HEK293 (cell line): ENCODE measurements at regions not wholly inside any gene's neighbourhood (a gene's known extent, or its start where the extent isn't known, plus 50 kb on each side); places are given as distances from the start of the nearest gene placed in this dataset.

Source experiments
- CTCF ChIA-PET: fragments of 350-600 bp; formaldehyde crosslinking; extraction: SDS; loops from one replicate; lab custom pipeline; 2021; ENCODE audit warnings: antibody characterized with exemption; lab: Yijun Ruan, JAX
- POLR2A ChIA-PET: fragments of 300-600 bp; formaldehyde crosslinking; extraction: SDS; loops from one replicate; lab custom pipeline; 2020; ENCODE audit warnings: antibody characterized with exemption, inconsistent platforms; lab: Yijun Ruan, JAX
- H3K27ac ChIP-seq: fragments of 200-500 bp; sonication (Bioruptor generic); 2 replicates; pipeline ENCODE4 v1.5.1; 2014; ENCODE audit warnings: low read depth, low read length, control low read depth, inconsistent platforms; ENCODE audit errors: extremely low read depth
- H3K36me3 ChIP-seq, 2 experiments: fragments of 200-500 bp in 1 of 2; sonication (Bioruptor generic) in 1 of 2; 1 replicate in 1 of 2; 2 replicates in 1 of 2; pipeline ENCODE4 v1.5.1; 2014 to 2017; ENCODE audit warnings: inconsistent platforms in 2 of 2, low read length in 2 of 2; ENCODE audit not compliant: control insufficient read depth in 2 of 2, insufficient read depth in 1 of 2
- H3K4me1 ChIP-seq: fragments of 200-500 bp; sonication (Bioruptor generic); 2 replicates; pipeline ENCODE4 v1.5.1; 2014; ENCODE audit warnings: mild to moderate bottlenecking, low read length, inconsistent platforms; ENCODE audit not compliant: control insufficient read depth, insufficient read depth
- H3K4me3 ChIP-seq: 2 replicates; pipeline ENCODE4 v1.5.1; 2011; ENCODE audit warnings: low read depth, mild to moderate bottlenecking, control low read depth, low read length, moderate library complexity
- H3K9me3 ChIP-seq: fragments of 200-500 bp; sonication (Bioruptor generic); 2 replicates; pipeline ENCODE4 v1.5.1; 2014; ENCODE audit warnings: low read depth, low read length, inconsistent platforms; ENCODE audit not compliant: control insufficient read depth, insufficient read depth
- BCL11A ChIP-seq: fragments of 450-650 bp; formaldehyde crosslinking; IDR thresholded peaks from 2 replicates; pipeline ENCODE4 v1.5.1; 2016; ENCODE audit warnings: low read depth, missing biosample characterization, missing genetic modification characterization
- KLF9 ChIP-seq: fragments of 450-650 bp; formaldehyde crosslinking; IDR thresholded peaks from 2 replicates; pipeline ENCODE4 v1.5.1; 2016; ENCODE audit warnings: missing biosample characterization, missing genetic modification characterization, low read depth
- MYNN ChIP-seq: fragments of 450-650 bp; formaldehyde crosslinking; IDR thresholded peaks from 2 replicates; pipeline ENCODE4 v1.5.1; 2016; ENCODE audit warnings: missing biosample characterization, missing genetic modification characterization, borderline replicate concordance
- PBX3 ChIP-seq: sonication (generic); formaldehyde crosslinking; IDR thresholded peaks from 2 replicates; pipeline ENCODE4 v1.8.1; 2022; ENCODE audit warnings: mild to moderate bottlenecking, moderate library complexity, missing genetic modification reagents
- REPIN1 ChIP-seq: fragments of 450-650 bp; formaldehyde crosslinking; IDR thresholded peaks from 2 replicates; pipeline ENCODE4 v1.5.1; 2017; ENCODE audit warnings: missing biosample characterization, missing genetic modification characterization, low read depth
- SP7 ChIP-seq: fragments of 450-650 bp; formaldehyde crosslinking; IDR thresholded peaks from 2 replicates; pipeline ENCODE4 v1.5.1; 2016; ENCODE audit warnings: missing biosample characterization, missing genetic modification characterization
- YY2 ChIP-seq: fragments of 450-650 bp; formaldehyde crosslinking; IDR thresholded peaks from 2 replicates; pipeline ENCODE4 v1.5.1; 2016; ENCODE audit warnings: missing biosample characterization, missing genetic modification characterization
- ZBTB6 ChIP-seq: fragments of 450-650 bp; formaldehyde crosslinking; IDR thresholded peaks from 2 replicates; pipeline ENCODE4 v1.5.1; 2017; ENCODE audit warnings: missing biosample characterization, missing genetic modification characterization
- ZBTB8A ChIP-seq: fragments of 450-650 bp; formaldehyde crosslinking; IDR thresholded peaks from 2 replicates; pipeline ENCODE4 v1.5.1; 2016; ENCODE audit warnings: missing biosample characterization, missing genetic modification characterization
- ZEB2 ChIP-seq: fragments of 450-650 bp; formaldehyde crosslinking; IDR thresholded peaks from 2 replicates; pipeline ENCODE4 v1.5.1; 2016; ENCODE audit warnings: missing biosample characterization, missing genetic modification characterization
- ZNF132 ChIP-seq: fragments of 450-650 bp; formaldehyde crosslinking; IDR thresholded peaks from 2 replicates; pipeline ENCODE4 v1.5.1; 2017; ENCODE audit warnings: missing biosample characterization, missing genetic modification characterization, borderline replicate concordance
- ZNF133 ChIP-seq: fragments of 450-650 bp; formaldehyde crosslinking; IDR thresholded peaks from 2 replicates; pipeline ENCODE4 v1.5.1; 2016; ENCODE audit warnings: missing biosample characterization, missing genetic modification characterization
- ZNF155 ChIP-seq: fragments of 450-650 bp; formaldehyde crosslinking; IDR thresholded peaks from 2 replicates; pipeline ENCODE4 v1.5.1; 2016; ENCODE audit warnings: missing biosample characterization, missing genetic modification characterization
- ZNF214 ChIP-seq: fragments of 450-650 bp; formaldehyde crosslinking; IDR thresholded peaks from 2 replicates; pipeline ENCODE4 v1.5.1; 2017; ENCODE audit warnings: missing biosample characterization, mild to moderate bottlenecking, missing genetic modification characterization, borderline replicate concordance
- ZNF24 ChIP-seq: fragments of 450-650 bp; formaldehyde crosslinking; IDR thresholded peaks from 2 replicates; pipeline ENCODE4 v1.5.1; 2016; ENCODE audit warnings: missing biosample characterization, missing genetic modification characterization
- ZNF280D ChIP-seq: fragments of 450-650 bp; formaldehyde crosslinking; IDR thresholded peaks from 2 replicates; pipeline ENCODE4 v1.5.1; 2016; ENCODE audit warnings: missing biosample characterization, missing genetic modification characterization
- ZNF473 ChIP-seq: fragments of 450-650 bp; formaldehyde crosslinking; IDR thresholded peaks from 2 replicates; pipeline ENCODE4 v1.5.1; 2017; ENCODE audit warnings: missing biosample characterization, missing genetic modification characterization
- ZNF521 ChIP-seq: fragments of 450-650 bp; formaldehyde crosslinking; IDR thresholded peaks from 2 replicates; pipeline ENCODE4 v1.5.1; 2017; ENCODE audit warnings: missing biosample characterization, mild to moderate bottlenecking, missing genetic modification characterization
- ZNF600 ChIP-seq: fragments of 450-650 bp; formaldehyde crosslinking; IDR thresholded peaks from 2 replicates; pipeline ENCODE4 v1.5.1; 2016; ENCODE audit warnings: missing biosample characterization, missing genetic modification characterization
- ZNF843 ChIP-seq: fragments of 450-650 bp; formaldehyde crosslinking; IDR thresholded peaks from 2 replicates; pipeline ENCODE4 v1.5.1; 2016; ENCODE audit warnings: missing biosample characterization, missing genetic modification characterization
- ZSCAN16 ChIP-seq: fragments of 450-650 bp; formaldehyde crosslinking; IDR thresholded peaks from 2 replicates; pipeline ENCODE4 v1.5.1; 2016; ENCODE audit warnings: missing biosample characterization, missing genetic modification characterization
- ZSCAN30 ChIP-seq: fragments of 450-650 bp; IDR thresholded peaks from 2 replicates; pipeline ENCODE4 v1.5.1; 2018; ENCODE audit warnings: missing biosample characterization, mild to moderate bottlenecking, missing genetic modification characterization, moderate library complexity
- TF ChIP-seq, protein P1 (sequence below): fragments of 450-650 bp; formaldehyde crosslinking; conservative IDR thresholded peaks from 2 replicates; pipeline ENCODE4 v1.5.1; 2016; ENCODE audit warnings: low read depth, missing biosample characterization, missing genetic modification characterization

- TF ChIP-seq ZEB2 (tag by site-specific recombination) = no peak
- no peak for TF ChIP-seq ZNF155 (tag by site-specific recombination)
- no peak for TF ChIP-seq KLF9 (tag by site-specific recombination)
Measured at GRCh38 chr12:24127919-24128721, 178.7 kb upstream of the SOX5 start (continued).

DNA sequence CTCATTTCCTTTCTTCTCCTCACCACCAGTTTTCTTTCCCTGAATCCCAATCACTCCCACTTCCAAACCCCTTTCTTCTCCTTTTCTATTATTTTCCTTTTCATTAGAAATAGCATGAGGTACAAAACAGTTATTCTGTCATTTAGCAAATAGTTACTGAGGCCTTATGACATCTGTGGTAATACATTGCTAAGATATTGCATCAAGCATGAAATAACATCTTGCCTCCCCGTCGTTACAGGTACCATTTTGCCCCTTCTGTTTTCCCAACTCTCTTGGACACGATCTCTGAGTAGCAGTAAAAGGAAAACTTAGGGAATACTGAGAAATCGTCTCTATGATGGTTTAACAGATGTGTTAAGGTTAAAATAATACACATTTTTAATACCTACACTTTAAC, 175.8 kb upstream of the SOX5 start:
- H3K36me3 ChIP-seq = no peaks in the 10 kb centered on the region
- H3K4me3 ChIP-seq = no peak overlapping the region
- POLR2A ChIA-PET = no interaction called here
- H3K4me1 ChIP-seq = 0 out of 2 replicates have a peak, but pooled peaks cover 4% of the 10 kb centered on the region
- H3K9me3 ChIP-seq = no peaks in the 10 kb centered on the region
- H3K27ac ChIP-seq = no peak overlapping the region
- TF ChIP-seq ZEB2 (tag by site-specific recombination) = no peak
- TF ChIP-seq ZNF600 (tag by site-specific recombination) = no peak
- TF ChIP-seq ZNF214 (tag by site-specific recombination) = no peak
- TF ChIP-seq, protein P1, sequence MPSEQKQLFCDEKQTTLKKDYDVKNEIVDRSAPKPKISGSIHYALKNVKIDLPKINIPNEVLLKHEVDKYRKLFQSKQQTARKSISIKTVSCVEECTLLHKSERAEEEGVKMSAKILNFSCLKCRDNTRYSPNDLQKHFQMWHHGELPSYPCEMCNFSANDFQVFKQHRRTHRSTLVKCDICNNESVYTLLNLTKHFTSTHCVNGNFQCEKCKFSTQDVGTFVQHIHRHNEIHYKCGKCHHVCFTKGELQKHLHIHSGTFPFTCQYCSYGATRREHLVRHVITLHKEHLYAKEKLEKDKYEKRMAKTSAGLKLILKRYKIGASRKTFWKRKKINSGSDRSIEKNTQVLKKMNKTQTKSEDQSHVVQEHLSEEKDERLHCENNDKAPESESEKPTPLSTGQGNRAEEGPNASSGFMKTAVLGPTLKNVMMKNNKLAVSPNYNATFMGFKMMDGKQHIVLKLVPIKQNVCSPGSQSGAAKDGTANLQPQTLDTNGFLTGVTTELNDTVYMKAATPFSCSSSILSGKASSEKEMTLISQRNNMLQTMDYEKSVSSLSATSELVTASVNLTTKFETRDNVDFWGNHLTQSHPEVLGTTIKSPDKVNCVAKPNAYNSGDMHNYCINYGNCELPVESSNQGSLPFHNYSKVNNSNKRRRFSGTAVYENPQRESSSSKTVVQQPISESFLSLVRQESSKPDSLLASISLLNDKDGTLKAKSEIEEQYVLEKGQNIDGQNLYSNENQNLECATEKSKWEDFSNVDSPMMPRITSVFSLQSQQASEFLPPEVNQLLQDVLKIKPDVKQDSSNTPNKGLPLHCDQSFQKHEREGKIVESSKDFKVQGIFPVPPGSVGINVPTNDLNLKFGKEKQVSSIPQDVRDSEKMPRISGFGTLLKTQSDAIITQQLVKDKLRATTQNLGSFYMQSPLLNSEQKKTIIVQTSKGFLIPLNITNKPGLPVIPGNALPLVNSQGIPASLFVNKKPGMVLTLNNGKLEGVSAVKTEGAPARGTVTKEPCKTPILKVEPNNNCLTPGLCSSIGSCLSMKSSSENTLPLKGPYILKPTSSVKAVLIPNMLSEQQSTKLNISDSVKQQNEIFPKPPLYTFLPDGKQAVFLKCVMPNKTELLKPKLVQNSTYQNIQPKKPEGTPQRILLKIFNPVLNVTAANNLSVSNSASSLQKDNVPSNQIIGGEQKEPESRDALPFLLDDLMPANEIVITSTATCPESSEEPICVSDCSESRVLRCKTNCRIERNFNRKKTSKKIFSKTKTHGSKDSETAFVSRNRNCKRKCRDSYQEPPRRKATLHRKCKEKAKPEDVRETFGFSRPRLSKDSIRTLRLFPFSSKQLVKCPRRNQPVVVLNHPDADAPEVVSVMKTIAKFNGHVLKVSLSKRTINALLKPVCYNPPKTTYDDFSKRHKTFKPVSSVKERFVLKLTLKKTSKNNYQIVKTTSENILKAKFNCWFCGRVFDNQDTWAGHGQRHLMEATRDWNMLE (tag by site-specific recombination) = no peak
- no peak for TF ChIP-seq ZSCAN30 (tag by site-specific recombination)
- no peak for TF ChIP-seq ZBTB8A (tag by site-specific recombination)
- no peak for TF ChIP-seq MYNN (tag by site-specific recombination)
- TF ChIP-seq ZNF133 (tag by site-specific recombination) = no peak
- no peak for TF ChIP-seq ZNF24 (tag by site-specific recombination)
- TF ChIP-seq ZNF473 (tag by site-specific recombination) = no peak
- no peak for TF ChIP-seq REPIN1 (tag by site-specific recombination)
- TF ChIP-seq, all 188 proteins: peak for 0
- CTCF ChIA-PET = no interaction called here

GRCh38 chr12:24121911-24122310, 172.4 kb upstream of the SOX5 start:
- ChIA-PET CTCF (no interaction called here), POLR2A (no interaction called here)
- no peaks in the 10 kb centered on the region for H3K9me3 ChIP-seq
- no peaks in the 10 kb centered on the region for H3K4me1 ChIP-seq
- H3K4me3 ChIP-seq = no peak overlapping the region
- H3K36me3 ChIP-seq = no peaks in the 10 kb centered on the region
- H3K27ac ChIP-seq = no peak overlapping the region
- TF ChIP-seq ZSCAN16 (tag by site-specific recombination) = no peak
- no peak for TF ChIP-seq ZNF843 (tag by site-specific recombination)
- TF ChIP-seq BCL11A (tag by site-specific recombination) = no peak
- no peak for TF ChIP-seq SP7 (tag by site-specific recombination)
- no peak for TF ChIP-seq YY2
- TF ChIP-seq ZNF280D (tag by site-specific recombination) = no peak
- TF ChIP-seq ZNF521 (tag by site-specific recombination) = no peak
- no peak for TF ChIP-seq ZNF133 (tag by site-specific recombination)
- no peak for TF ChIP-seq ZNF132
- TF ChIP-seq PBX3 (CRISPR knock-in tag) = no peak
- TF ChIP-seq ZBTB6 (tag by site-specific recombination) = no peak
